GM18909 (cell line): ENCODE measurements at regions not wholly inside any gene's neighbourhood (a gene's known extent, or its start where the extent isn't known, plus 50 kb on each side); places are given as distances from the start of the nearest gene placed in this dataset.

Source experiments
- ATAC-seq: cut with Tn5 transposase; IDR thresholded peaks from one replicate; pipeline ENCODE4 v1.9.1; 2021; ENCODE audit warnings: mild to moderate bottlenecking; ENCODE audit not compliant: unreplicated experiment, poor library complexity

GRCh38 chr2:120439637-120440384 is 93.9 kb downstream of the INHBB start:
- ATAC-seq = no peak

GRCh38 chr2:120440521-120441350 is 94.8 kb downstream of the INHBB start:
- no peak for ATAC-seq

- ATAC-seq = no peak
Observed at GRCh38 chr2:120441351-120441700, 95.4 kb downstream of the INHBB start.

GRCh38 chr2:120441744-120442471 is 96.0 kb downstream of the INHBB start:
- no peak for ATAC-seq

GRCh38 chr2:120442541-120442922 is 96.6 kb downstream of the INHBB start:
- no peak for ATAC-seq

GRCh38 chr2:120442923-120443571 is 97.1 kb downstream of the INHBB start:
- no peak for ATAC-seq

- no peak for ATAC-seq
Observed at GRCh38 chr2:120443946-120444345, 98.0 kb downstream of the INHBB start.

- ATAC-seq = no peak
Observed at GRCh38 chr2:120444691-120445240, 98.8 kb downstream of the INHBB start.

GRCh38 chr2:120445449-120446143 is 99.7 kb downstream of the INHBB start:
- no peak for ATAC-seq

- no peak for ATAC-seq
Observed at GRCh38 chr2:120446236-120447126, 100.5 kb downstream of the INHBB start.

GRCh38 chr2:120447127-120447785 is 101.3 kb downstream of the INHBB start:
- no peak for ATAC-seq

- no peak for ATAC-seq
Observed at GRCh38 chr2:120448436-120448835, 102.5 kb downstream of the INHBB start.

- ATAC-seq = no peak
Observed at GRCh38 chr2:120448961-120449810, 103.2 kb downstream of the INHBB start.

GRCh38 chr2:120450196-120450820 is 104.4 kb downstream of the INHBB start:
- ATAC-seq = no peak

GRCh38 chr2:120451334-120451733 is 105.4 kb downstream of the INHBB start:
- no peak for ATAC-seq

- no peak for ATAC-seq
Observed at GRCh38 chr2:120452131-120452530, 106.2 kb downstream of the INHBB start.
